MCF 10A (cell line): ENCODE measurements at regions not wholly inside any gene's neighbourhood (a gene's known extent, or its start where the extent isn't known, plus 50 kb on each side); places are given as distances from the start of the nearest gene placed in this dataset.

Source experiments
- BruUV-seq: library from RNA; stranded (reverse); fragments of 400-500 nt; replicated peaks from 2 replicates; lab custom pipeline; 2021; lab: Mats Ljungman, UMichigan
- CTCF ChIA-PET: fragments of 300-600 bp; sonication (Branson Sonifier 250); formaldehyde crosslinking; extraction: SDS; loops from one replicate; lab custom pipeline; 2021; ENCODE audit warnings: antibody characterized with exemption, inconsistent platforms; lab: Yijun Ruan, JAX
- POLR2A ChIA-PET: fragments of 300-600, 350-650 bp; sonication (Branson Sonifier 250); formaldehyde crosslinking; extraction: SDS; loops from one replicate; lab custom pipeline; 2020; ENCODE audit warnings: antibody characterized with exemption, inconsistent platforms; lab: Yijun Ruan, JAX
- DNase-seq: peaks from one replicate; pipeline ENCODE4 v3.0.0-alpha.2; 2018; ENCODE audit not compliant: unreplicated experiment
- H3K27ac Mint-ChIP-seq: one replicate; pipeline ENCODE4 v1.8.0; 2022; ENCODE audit warnings: mild to moderate bottlenecking, low read depth, mixed read lengths; ENCODE audit not compliant: unreplicated experiment
- H3K27me3 Mint-ChIP-seq: one replicate; pipeline ENCODE4 v1.8.0; 2022; ENCODE audit warnings: mixed read lengths; ENCODE audit not compliant: insufficient read depth, unreplicated experiment
- H3K36me3 Mint-ChIP-seq: one replicate; pipeline ENCODE4 v1.8.0; 2022; ENCODE audit warnings: mild to moderate bottlenecking, moderate library complexity, mixed read lengths; ENCODE audit not compliant: insufficient read depth, unreplicated experiment
- H3K4me1 Mint-ChIP-seq: one replicate; pipeline ENCODE4 v1.8.0; 2022; ENCODE audit warnings: mixed read lengths; ENCODE audit not compliant: insufficient read depth, unreplicated experiment
- H3K4me3 Mint-ChIP-seq: one replicate; pipeline ENCODE4 v1.8.0; 2022; ENCODE audit warnings: mild to moderate bottlenecking, moderate library complexity, mixed read lengths; ENCODE audit not compliant: unreplicated experiment
- H3K9me3 Mint-ChIP-seq: one replicate; pipeline ENCODE4 v1.8.0; 2022; ENCODE audit warnings: mixed read lengths; ENCODE audit not compliant: unreplicated experiment
- intact Hi-C: fragments of 100-400 bp; cut with micrococcal nuclease; formaldehyde crosslinking; loops from 2 replicates; pipeline ENCODE4 v1.14.1; 2022
- TF ChIP-seq, protein P1 (sequence below): fragments of 200-600 bp; IDR thresholded peaks from one replicate; pipeline ENCODE4 v1.8.0; 2022; ENCODE audit warnings: antibody characterized with exemption, mild to moderate bottlenecking; ENCODE audit not compliant: unreplicated experiment

DNA sequence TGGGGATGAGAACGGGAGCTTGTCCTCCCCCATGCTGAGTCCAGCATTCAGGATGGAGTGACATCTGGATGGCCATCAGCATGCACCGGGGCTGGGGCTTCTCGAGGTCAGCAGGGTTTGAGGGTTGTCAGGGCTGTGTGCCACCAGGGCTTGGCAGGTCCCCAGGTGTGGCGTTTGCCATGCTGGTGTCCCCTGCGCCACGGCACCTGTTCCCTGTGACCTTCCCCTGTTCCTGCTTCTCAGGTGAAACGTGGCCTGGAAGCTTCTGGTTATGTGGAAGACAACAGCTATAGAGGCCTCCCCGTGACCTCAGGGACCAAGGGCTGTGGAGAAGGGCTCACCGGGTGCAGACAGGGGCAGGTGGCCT lies 152.4 kb downstream of the KIF26A start:
- Mint-ChIP-seq H3K27ac (no peak overlapping the region), H3K4me3 (no peak overlapping the region), H3K36me3 (no peaks in the 10 kb centered on the region), H3K9me3 (peaks cover 13% of the 10 kb centered on the region), H3K27me3 (peaks cover 6% of the 10 kb centered on the region), H3K4me1 (no peaks in the 10 kb centered on the region)
- ChIA-PET POLR2A (no interaction called here), CTCF (no interaction called here)
- TF ChIP-seq, protein P1, sequence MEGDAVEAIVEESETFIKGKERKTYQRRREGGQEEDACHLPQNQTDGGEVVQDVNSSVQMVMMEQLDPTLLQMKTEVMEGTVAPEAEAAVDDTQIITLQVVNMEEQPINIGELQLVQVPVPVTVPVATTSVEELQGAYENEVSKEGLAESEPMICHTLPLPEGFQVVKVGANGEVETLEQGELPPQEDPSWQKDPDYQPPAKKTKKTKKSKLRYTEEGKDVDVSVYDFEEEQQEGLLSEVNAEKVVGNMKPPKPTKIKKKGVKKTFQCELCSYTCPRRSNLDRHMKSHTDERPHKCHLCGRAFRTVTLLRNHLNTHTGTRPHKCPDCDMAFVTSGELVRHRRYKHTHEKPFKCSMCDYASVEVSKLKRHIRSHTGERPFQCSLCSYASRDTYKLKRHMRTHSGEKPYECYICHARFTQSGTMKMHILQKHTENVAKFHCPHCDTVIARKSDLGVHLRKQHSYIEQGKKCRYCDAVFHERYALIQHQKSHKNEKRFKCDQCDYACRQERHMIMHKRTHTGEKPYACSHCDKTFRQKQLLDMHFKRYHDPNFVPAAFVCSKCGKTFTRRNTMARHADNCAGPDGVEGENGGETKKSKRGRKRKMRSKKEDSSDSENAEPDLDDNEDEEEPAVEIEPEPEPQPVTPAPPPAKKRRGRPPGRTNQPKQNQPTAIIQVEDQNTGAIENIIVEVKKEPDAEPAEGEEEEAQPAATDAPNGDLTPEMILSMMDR = no peak
- intact Hi-C loops = no loop called here
- BruUV-seq = no TSS peak
- DNase-seq = no peak

DNA sequence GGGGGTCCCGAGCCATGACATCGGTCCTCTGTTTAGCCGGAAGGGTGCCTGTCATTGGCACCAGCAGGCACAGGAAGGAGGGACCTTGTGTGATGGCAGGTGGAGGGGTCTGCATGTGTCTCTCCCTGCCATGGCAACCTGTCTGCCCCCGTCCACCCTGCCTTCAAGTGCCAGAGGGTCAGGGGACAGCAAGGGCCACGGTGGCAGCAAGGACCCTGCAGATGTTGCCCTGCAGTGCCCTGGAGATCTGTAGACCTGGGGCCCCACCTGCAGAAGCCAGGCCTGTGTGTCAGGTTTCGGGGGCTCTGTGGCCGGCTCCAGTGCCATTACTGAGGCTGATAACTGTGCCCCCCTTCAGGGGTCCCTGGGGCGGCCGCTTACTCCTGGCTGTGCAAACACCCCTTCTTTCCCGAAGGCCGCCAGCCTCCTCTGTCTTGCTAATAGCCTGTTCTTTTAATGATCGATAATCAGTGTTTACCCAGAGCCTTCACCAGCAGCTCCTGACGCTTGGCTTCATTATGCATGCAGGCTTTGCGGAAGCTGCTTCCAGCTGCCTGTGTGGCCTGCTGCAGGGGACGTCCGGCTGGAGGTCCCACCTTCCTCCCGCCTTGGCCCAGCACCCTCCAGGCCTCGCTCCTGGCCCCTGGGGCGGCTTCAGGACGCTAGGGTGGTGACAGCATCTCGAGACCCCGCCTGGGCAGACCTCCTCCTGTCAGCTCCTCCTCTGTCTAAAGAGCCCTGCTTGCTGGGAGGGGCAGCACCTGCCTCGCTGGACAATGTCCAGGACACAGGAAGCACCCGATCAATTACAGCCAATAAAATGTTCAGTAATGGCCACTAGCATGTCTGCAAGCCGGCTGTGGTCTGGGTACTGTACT lies 153.0 kb downstream of the KIF26A start:
- Mint-ChIP-seq H3K27ac (no peak overlapping the region), H3K4me3 (no peak overlapping the region), H3K9me3 (peaks cover 13% of the 10 kb centered on the region), H3K4me1 (no peaks in the 10 kb centered on the region), H3K27me3 (peaks cover under 1% of the 10 kb centered on the region), H3K36me3 (no peaks in the 10 kb centered on the region)
- no peak for DNase-seq
- CTCF ChIA-PET = no interaction called here
- no TSS peak for BruUV-seq
- POLR2A ChIA-PET = no interaction called here
- intact Hi-C loops = no loop called here
- TF ChIP-seq, protein P1 = no peak

DNA sequence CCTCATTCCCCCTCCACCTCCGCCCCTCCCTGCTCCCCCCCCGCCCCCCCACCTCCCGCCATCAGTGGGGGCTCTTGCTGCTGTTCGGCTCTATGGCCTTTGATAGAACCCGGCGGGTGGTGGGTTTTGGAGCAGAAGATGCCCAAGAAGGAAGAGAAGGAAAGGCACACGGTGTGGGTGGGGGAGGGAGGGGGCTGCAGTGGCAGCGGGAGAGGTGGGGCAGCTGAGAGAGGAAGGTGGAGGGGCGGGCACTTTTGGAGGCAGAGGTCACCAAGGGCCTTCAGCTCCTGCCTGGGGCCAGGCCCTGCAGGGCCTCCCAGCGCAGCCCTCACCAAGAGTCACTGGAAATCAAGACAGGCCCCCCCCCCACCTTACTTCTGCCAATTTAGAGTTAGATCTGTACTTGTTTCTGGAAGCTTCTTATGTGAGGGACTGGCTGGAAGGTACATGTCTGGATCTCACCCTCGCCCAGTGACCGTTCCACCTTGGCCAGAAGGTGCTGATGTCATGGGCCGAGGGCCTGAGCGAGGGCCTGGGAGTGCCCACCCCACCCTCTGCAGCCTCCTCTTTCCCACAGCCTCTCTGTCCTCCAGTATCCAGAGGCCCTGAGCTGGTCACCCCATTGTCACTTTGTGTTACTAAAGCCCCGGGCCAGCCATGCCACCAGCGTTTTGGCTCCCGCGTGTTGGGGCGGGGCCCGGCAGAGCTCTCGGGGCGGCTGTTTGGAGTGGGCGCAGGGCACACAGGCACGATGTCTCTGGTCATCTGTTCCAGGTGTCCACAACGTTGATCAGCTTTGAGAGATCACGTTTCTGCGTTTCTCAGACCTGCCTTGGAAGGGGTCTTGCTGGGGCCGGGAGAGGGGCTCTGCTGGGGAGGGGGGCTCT lies 153.9 kb downstream of the KIF26A start:
- DNase-seq = no peak
- Mint-ChIP-seq H3K9me3 (peaks cover 13% of the 10 kb centered on the region), H3K27me3 (no peaks in the 10 kb centered on the region), H3K4me1 (no peaks in the 10 kb centered on the region), H3K36me3 (no peaks in the 10 kb centered on the region), H3K27ac (no peak overlapping the region), H3K4me3 (no peak overlapping the region)
- POLR2A ChIA-PET = interaction anchor here (0.6 kb wide), 1 partner anchor 299 kb away, joined by 3 read pairs; no protein-coding TSS in a partner anchor
- BruUV-seq = no TSS peak
- TF ChIP-seq, protein P1 = no peak
- intact Hi-C loops = no loop called here
- CTCF ChIA-PET = no interaction called here

DNA sequence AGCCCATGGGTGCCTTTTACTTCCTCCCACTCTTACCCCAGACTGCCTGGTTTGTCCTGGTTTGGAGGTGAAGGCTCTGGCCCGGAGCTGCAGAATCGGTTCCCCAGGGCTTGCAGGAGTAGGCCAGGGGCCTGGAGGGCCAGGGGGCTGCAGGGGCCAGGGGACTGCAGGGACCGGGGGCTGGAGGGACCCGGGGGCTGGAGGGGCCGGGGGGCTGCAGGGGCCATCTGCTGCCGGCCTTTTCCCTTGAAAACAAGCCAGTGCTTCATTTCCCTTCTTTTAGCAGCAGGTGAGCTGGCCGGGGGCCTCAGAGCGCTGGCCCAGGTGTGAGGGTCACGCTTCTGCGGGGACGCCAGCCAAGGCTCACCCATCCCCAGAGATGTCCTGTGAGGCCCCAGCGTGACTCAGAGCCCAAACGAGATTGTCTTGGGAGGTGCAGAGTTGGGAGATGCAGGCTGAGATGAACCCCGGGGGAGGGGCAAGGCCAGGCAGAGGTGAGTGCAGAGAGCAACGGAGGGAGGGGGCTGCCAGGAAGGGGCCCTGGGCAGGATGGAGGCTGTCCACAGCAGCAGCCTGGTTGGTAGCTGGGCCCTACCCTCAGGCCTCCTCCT lies 154.9 kb downstream of the KIF26A start:
- ChIA-PET CTCF (no interaction called here), POLR2A (no interaction called here)
- Mint-ChIP-seq H3K27ac (no peak overlapping the region), H3K4me1 (no peaks in the 10 kb centered on the region), H3K9me3 (peaks cover 12% of the 10 kb centered on the region), H3K4me3 (no peak overlapping the region), H3K36me3 (no peaks in the 10 kb centered on the region), H3K27me3 (no peaks in the 10 kb centered on the region)
- TF ChIP-seq, protein P1 = no peak
- no peak for DNase-seq
- intact Hi-C loops = no loop called here
- no TSS peak for BruUV-seq
